Endothelial cell of umbilical vein (primary cell): ENCODE measurements at regions not wholly inside any gene's neighbourhood (a gene's known extent, or its start where the extent isn't known, plus 50 kb on each side); places are given as distances from the start of the nearest gene placed in this dataset.

Experiments used
- FOS ChIP-seq: IDR thresholded peaks from 2 replicates; pipeline ENCODE4 v1.6.1; 2011; ENCODE audit warnings: mild to moderate bottlenecking, low read length, moderate library complexity, borderline replicate concordance; ENCODE audit not compliant: insufficient read depth
- JUN ChIP-seq: IDR thresholded peaks from 2 replicates; pipeline ENCODE4 v1.6.1; 2011; ENCODE audit warnings: borderline replicate concordance, low read depth; ENCODE audit not compliant: insufficient read length, insufficient read depth
- POLR2A ChIP-seq: IDR thresholded peaks from 2 replicates; pipeline ENCODE4 v1.6.1; 2012; ENCODE audit warnings: low read depth, mild to moderate bottlenecking, control low read depth, low read length
- POLR2AphosphoS5 ChIP-seq: IDR thresholded peaks from 2 replicates; pipeline ENCODE4 v1.6.1; 2012; ENCODE audit warnings: low read depth, mild to moderate bottlenecking, control low read depth, low read length, moderate library complexity; ENCODE audit not compliant: insufficient read depth
- TF ChIP-seq, protein P1 (sequence below), 2 donors: IDR thresholded peaks; 1 replicate in 1 of 2; 2 replicates in 1 of 2; pipeline ENCODE4 v1.5.1; 2011; ENCODE audit warnings: low read length in 2 of 2, mild to moderate bottlenecking in 2 of 2, moderate library complexity in 2 of 2, control low read depth in 1 of 2, inconsistent platforms in 1 of 2, low read depth in 1 of 2; ENCODE audit not compliant: insufficient read depth in 1 of 2; ENCODE audit errors: extremely low read depth in 1 of 2

DNA sequence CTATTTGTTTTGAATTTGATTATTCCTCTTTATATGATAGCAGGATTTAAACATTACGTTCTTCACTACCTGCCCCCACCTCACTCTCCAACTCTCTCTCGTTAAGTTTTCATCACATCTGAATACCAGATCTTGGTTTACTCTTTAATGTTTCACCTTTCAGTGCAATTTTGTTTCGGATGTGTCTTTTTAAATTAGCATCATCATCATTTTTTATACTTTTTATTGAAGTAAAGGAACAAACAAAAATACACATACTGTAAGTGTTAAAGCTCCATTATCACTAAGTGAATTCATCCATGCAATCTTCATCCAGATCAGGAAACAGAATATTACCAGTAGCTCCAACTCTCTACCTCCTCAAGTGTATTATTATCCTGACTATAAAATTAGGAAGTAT, 310.6 kb downstream of the C3orf38 start:
- no peak for TF ChIP-seq POLR2AphosphoS5
- TF ChIP-seq, protein P1, sequence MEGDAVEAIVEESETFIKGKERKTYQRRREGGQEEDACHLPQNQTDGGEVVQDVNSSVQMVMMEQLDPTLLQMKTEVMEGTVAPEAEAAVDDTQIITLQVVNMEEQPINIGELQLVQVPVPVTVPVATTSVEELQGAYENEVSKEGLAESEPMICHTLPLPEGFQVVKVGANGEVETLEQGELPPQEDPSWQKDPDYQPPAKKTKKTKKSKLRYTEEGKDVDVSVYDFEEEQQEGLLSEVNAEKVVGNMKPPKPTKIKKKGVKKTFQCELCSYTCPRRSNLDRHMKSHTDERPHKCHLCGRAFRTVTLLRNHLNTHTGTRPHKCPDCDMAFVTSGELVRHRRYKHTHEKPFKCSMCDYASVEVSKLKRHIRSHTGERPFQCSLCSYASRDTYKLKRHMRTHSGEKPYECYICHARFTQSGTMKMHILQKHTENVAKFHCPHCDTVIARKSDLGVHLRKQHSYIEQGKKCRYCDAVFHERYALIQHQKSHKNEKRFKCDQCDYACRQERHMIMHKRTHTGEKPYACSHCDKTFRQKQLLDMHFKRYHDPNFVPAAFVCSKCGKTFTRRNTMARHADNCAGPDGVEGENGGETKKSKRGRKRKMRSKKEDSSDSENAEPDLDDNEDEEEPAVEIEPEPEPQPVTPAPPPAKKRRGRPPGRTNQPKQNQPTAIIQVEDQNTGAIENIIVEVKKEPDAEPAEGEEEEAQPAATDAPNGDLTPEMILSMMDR (IDR thresholded peaks at IDR 0.05; ENCODE audit: extremely low read depth in 1 of 2, insufficient read depth in 1 of 2, low read depth in 1 of 2, low read length in 2 of 2) = no peak
- no peak for TF ChIP-seq POLR2A
- TF ChIP-seq JUN = no peak
- TF ChIP-seq FOS = no peak
